ENCODE measurements at regions not wholly inside any gene's neighbourhood (a gene's known extent, or its start where the extent isn't known, plus 50 kb on each side); places are given as distances from the start of the nearest gene placed in this dataset.

DNA sequence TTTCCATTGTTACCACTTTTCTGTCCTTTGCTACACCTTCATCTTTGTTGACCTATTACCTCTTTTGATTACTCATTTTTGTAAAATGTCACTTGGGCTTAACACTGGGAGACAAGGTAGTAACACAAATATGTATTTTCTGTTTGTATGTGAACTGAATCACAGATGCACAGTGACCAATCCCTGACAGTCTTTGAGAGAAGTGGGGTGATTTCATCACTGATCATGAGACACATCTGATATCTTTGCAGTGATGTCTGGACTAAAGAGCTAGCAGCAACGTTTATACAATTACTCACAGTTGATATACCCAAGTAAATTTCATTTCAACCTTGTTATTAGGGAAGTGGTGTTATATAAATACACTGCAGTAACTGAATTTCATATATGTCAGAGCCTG is 1397.4 kb upstream of the SPRY2 start:
- DNase-seq = no peak

DNA sequence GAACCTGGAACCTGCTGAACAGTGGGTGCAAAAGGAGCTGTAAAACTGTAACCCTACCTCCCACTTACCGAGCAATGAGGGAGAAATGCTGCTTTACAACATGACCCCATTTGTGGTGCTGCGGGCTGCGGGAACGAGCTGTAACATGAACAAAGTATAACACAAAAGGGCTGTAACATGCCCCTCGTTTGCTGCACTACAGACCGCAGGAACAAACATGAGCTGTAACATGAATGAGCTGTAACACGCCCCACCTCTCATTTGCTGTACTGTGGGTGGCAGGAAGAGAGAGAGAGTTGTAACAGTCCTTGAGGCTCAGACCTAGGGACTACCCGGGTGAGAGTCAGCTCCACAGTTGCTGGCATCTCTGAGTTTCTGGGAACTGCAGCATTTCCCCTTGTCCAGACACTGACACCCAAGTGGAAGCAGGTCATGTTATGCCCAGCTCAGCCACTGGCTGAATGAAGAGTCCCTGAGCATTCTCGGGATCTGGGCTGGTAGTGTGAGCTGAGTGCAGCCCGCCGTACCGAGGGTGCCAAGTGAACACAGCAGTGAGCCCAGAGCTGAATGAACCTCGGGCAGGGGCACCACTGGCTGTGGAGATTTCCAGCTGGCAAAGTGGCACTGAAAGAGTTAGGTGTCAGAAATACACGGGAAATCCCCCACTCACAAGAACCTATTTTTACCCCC is 1385.3 kb upstream of the SPRY2 start:
- no peak for DNase-seq

DNA sequence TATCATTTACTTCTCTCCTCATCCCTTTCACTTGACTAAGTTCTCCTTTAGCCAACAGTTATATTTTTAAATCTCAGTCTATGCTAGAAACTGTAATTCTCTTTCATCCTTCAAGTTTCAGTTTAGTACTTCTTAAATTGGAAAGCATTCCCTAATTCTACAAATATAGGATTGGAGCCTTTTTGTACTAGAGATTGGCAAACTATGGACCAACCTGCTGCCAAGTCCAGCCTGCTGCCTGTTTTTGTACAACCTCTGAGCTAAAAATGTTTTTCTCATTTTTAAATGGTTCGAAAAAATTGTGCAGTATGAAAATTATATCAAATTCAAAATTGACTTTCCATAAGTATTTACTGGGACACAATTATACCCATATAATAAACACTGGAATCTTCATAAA is 1381.5 kb upstream of the SPRY2 start:
- DNase-seq = no peak

DNA sequence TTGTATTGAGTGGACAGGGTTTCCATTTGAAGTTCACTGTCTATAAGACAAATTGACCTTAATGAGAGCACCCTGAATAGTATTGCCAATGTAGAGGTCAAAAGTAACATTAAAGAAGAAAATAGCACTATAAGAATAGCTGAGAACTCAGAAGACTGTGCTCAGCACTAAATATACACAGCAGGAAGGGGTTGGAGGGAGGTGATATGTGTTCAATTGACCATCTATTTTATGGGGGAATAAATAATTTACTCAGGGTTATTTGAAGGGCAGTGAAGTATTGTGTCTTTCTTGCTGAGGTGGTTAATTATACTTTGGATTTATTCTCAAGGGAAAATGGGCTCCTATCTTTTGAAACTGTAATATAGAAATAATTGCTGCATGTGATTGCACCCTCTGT is 1380.5 kb upstream of the SPRY2 start:
- no peak for DNase-seq

DNA sequence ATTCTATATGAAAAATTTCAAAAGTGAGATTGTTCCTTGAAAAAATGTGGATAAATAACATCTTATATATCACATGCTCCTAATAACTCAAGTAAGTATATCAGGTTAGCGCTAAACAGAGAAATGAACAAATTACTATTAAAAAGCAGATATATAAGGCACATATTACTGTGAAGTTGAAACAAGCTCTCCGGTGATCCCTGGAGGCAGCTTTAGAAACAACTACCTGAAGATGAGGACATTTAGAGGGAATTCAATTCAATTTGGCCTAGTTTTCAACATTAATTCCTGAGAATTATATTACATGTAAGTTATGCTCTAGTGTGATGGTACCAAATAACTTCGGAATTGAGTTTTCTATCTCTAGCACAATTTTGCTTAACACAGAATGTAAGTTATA is 1373.6 kb upstream of the SPRY2 start:
- DNase-seq = no peak

DNA sequence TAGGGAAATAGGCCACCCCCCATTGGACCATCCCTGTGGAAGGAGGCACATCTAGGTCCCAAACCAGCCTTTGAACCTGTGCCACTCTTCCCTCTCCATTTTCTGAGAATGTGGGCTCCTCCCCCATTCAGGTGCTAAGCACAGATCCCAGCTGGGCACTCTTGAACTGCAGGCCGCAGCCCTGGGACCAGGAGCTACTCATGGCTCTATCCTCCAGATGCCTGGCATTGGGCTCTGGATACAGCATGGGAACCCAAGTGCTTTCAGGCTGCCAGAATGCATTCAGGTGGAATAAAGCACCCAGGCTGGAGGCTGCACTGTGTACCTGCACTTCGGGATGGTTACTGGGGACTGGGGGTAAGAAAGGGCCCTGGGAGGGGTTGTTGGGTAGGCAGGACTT is 1372.3 kb upstream of the SPRY2 start:
- no peak for DNase-seq

DNA sequence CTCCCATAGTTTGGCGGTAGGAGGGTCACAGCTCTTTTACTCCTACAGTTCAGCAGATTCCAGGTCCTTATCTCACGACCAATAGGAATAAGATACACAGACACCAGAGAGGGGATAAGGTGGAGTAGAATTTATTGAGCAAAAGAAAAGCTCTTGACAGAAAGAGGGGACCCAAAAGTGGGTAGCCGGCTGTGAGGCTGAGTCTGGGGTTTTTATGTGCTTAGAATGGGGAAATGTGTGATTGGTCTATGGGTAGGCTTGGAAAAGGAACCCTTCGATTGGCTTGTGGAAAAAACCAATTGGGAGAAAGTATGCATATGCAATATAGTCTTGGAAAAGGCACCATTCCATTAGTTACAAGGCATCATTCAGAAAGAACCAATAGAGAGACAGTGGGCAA is 1356.9 kb upstream of the SPRY2 start:
- DNase-seq = no peak

DNA sequence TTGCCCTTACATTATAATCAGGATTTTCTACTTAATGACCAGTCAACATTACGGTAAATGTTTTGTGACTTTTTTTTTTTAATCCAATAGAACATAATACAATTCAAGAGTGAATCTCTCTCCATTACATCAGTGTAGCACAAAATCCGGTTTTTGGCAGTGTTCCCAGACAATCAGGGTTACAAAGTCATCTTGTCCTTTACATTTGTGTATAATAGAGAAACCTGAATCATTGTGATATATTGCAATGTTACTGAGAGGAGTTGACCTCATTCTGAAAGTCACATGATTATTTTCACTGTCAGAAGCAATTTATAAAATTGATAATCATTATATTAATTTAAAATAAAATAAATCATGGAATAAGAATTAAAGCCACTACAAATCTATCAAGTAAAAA is 1346.0 kb upstream of the SPRY2 start:
- DNase-seq = peak; percentile 42 to 87

DNA sequence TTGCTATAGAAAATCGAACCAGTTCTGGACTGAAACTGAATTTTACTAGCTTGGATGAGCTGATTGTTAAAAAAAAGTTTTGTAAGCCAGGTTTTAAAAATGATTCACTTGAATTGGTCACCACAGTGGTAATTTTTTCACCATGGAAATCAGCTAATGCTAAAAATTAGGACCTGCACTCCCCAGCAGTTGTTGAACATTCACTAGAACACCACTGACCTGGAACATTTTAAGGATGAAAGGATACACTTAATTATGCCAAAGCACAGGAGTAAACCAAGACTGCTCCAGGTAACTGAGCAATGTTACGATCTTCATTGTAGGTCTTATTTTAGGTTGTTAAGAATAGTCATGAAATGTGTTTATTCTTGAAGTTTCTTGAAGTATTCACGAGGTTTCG is 1342.6 kb upstream of the SPRY2 start:
- no peak for DNase-seq

DNA sequence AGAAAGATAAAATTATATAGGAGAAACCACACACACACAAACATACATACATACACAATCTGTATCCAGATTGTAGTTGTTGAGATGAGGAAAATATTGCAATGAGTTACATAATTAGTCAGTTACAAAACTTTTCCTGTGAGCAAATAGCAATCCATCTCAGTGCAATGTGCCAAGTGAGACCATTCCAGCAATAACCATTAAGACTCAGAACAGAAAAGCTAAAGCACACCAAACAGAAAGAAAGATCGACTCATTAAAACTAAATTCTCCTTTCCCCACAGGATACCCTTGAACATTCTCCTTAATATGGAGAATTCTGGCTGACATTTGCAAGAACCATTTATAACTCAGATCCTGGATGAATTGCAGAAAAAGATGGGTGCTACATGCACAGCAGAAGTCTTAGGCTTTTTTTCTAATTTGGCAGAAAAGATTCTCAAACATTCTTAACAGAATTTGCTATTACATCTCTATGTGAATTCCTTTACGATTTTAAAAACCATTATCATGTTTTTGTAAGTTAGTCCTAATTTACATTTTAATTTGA is 1341.2 kb upstream of the SPRY2 start:
- DNase-seq = no peak

DNA sequence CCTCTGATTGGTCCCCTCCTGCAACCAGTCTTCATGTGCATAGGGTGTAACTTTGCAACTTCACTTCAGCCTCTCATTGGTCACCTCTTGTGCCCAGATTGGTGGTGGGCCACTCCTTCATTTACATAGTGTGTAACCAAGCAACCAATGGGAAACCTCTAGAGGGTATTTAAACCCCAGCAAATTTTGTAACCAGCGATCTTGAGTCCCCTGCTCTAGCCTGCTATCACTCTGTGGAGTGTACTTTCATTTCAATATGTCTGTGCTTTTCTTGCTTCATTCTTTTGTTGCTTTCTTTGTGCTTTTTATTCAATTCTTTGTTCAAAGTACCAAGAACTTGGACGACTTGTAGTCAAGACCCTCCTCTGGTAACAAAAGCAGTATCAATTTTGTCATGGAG is 1336.9 kb upstream of the SPRY2 start:
- no peak for DNase-seq

DNA sequence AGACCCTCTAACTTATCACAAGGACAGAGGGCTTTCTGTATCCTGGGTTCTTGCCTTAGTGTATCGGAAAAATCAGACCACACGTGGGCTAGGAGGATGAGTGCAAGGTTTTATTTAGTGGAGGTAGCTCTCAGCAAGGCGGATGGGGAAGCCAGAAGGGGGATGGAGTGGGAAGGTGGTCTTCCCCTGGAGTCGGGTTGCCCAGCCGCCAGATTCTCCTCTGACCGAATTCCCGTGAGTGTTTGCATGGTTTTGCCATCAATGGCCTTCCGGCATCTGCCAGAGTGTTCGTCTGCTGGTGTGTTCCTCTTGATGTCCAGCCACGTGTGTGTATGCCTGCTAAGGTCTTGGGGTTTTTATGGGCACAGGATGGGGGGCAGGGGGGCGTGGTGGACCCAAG is 1335.1 kb upstream of the SPRY2 start:
- no peak for DNase-seq

DNA sequence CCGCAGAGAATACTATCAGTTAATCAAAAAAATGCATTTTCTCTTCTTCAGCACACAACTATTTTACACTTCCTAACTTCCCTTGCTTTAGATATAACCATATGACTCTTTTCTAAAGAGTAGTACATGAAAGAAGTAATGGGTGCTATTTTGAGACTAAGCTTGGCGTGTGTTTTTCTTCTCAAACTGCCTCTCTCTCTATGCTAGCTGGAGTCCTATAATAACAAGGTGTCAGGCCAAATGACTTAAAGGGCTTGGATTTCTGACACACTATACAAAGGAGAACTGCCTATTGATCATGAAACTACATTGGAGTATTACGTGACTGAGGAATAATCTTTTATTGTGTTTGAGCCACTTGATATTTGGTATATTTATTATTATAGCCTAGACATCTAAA is 1330.1 kb upstream of the SPRY2 start:
- no peak for DNase-seq

DNA sequence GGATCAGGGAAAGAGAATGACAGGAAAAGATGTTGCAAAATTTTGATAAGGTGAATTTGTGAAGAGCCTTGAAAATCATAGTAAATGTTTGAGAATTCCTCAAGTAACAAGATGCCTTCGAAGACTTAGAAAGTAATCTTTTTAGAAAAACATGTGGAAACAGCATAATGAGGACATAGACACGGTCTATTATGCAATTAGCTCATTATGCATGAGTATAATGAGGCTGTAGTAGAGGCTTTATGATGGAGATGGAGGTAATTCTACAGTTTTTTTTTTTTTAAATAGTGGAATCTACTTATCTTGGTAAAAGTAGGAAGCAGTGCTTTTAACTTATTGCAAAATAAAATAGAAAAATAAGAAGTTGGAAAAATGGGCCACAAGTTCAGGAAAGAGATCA is 1329.1 kb upstream of the SPRY2 start:
- no peak for DNase-seq

DNA sequence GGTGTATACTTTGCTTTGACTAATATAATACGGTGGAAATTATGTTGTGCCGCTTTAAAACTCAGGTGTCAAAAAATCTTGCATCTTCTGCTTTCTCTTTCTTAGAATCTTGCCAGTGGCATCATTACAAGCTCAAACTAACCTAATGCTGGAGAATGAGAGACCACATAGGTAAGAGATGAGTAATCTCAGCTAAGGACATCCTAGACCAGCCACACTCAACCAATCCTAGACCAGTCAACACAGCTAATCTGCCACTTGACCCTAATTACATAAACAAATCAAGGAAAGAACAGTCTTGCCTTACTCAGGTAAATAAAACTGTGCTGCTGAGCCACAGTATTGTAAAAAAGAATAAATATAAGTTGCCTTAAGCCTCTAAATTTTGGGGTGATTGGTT is 1323.9 kb upstream of the SPRY2 start:
- DNase-seq = no peak

DNA sequence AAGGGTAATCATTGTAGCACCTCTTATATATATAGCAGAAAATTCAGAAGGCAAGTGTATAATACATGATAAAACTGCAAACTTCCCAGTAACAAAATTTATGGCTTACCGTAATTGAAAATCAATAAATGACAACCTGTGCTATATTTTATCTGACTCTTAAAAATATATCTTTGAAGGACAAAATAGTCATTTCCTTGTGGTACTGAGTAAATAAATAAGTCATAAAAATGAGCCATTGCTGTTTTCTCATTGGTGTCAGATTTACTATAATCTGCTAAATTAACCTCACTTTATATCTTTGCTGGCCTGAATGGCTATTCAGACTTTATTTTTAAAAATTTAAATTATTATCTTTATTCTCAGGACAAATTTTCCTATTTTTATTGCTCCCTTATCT is 1319.1 kb upstream of the SPRY2 start:
- DNase-seq = no peak

DNA sequence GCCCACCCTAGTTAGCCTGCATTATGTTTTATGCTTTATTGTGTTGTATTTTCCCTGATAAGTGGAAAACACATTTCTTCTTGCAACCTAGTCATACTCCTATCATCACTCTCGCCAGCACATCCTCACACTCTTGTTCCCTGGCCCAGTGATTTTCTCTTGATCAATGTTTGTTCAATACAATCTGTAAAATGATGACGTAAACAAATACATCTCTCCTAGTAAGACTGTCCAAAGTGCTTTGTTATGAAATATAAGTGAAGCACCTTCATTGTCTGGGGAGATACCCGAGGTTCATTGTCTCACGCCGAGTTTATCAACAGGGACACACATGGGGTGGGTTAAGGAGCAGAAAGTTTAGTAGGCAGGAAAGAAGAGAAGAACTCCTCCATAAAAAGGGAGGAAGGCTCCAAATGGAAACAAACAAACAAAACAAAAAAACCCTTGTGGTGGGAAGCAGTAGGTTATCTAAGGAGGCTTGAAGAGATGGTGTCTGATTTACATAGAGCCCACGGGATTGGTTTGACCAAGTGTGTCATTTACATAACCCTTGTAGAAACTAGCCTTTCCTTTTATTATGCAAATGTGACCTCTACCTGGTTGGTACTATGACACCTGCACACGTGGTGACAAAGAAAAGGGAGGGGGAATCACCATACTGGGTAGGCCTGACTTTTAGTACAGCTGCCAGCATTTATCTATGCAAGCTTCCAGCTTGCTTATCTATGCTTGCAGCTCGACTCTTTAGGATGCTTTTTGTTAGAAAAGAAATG is 1317.9 kb upstream of the SPRY2 start:
- no peak for DNase-seq

DNA sequence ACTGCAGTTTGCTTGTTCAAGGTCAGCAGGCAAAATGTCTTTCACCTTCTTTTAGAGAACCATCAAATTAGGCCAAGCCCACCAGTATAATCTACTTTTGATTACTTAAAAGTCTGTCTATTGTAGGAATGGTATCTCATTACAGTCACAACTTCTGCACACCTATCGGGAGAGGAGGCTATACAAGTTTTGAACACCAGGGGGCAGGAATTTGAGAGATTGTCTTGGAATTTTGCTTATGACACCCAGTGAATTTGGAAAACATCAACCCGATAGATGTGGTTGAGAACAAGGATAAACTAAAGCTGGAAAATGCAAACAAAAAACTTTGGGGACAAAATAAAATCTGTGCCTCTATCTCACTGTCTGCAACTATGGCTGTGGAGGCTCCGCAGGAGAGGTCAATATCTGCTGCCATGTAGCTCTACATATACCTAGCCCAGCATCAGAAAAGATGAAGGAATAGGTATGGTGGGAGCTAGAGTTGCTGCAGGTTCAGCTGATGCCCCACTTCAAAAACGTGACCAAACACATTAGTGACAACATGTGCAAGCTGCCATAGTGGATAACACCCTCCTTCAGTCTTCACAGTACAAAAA is 1299.2 kb upstream of the SPRY2 start:
- DNase-seq = peak in 1 of 2 experiments; percentile 36

DNA sequence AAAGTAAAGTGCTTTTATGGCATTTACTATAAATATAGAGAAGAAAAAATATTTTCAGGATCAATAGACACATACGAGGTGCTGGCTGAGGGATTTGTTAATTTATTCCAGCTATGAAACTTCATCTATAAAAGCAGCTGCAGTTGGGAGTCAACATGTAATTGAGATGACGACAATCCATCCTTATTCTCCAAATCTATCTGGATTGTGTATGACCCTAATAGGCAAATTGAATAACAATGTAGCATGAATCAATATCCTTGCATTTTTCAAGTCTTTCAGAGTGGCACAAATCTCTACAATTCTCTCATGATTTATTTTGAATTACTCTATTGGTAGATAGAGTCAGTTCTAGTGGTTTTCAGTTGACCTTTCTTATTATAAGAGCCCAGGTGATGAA is 1296.5 kb upstream of the SPRY2 start:
- DNase-seq = no peak

DNA sequence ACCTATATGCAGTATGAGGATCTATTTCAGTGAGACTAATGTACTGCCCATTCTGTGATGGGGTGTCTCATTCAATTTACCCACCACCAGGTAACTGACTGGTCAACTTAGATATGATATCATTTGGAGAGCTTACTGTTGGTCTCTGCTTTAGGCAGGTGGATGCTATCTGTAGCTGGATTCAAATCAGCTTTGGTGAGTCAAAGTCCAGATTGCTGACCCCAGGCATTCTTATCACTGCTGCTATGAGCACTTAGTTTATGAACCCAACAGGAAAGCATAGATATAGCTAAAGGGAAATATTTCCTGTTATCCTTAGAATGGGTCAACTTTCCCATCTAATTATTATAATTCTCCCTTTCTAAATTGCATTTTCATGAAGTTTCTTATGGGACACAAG is 1295.2 kb upstream of the SPRY2 start:
- no peak for DNase-seq

DNA sequence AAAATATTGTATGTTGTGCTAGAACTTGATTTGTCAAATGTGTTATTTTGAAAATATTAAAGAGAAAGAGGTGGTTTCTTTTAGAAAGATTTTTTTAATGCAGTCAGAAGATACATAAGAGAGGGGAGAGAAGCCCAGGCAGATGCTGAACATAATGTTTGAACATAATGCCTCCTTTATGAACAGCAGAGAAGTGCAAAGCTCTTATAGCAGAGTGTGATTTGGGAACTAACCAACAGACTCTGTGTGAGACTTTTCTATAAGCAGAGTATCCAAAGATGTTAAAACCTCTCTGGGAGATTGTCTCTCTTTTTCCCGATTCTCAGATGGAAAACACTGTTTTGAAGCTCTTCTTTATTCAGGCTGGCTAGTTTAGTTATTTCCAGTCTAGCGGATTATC is 1274.1 kb upstream of the SPRY2 start:
- DNase-seq = no peak

DNA sequence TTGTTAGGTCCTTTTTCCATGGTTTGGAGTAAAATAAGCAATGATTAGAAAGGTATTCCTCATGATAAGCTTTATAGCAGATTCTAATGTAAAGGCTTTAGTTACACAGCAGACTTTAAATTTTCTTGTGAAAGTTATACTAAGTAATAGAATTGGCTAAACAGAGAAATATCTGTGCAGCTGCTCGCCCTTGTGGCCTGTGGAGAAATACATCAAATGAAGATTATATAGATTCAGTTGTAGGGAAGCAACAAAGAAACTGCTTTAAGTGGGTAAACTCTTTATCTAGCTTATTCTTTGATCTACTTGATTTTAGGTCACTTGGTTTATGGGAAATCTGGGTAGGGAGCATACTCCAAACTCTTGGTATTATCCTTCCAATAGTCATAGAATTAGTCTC is 1269.7 kb upstream of the SPRY2 start:
- DNase-seq = no peak

DNA sequence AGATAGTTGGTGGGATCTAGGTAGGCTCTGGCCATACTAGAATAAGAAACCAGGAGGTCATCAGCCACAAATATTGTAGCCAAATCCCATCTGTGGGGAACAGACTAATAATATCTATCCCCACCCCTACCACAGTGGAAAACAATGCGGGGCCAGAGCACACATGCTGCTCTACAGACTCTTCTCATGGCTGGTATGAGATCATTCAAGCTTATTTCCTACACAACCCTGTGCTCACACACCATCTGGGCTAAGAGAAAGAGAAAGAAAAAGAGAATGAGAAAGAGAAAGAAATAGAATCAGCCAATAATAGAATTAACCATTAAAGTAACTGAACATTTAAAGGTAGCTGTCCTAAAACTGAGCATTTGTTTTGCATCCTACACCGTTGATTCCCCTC is 1268.4 kb upstream of the SPRY2 start:
- DNase-seq = no peak

DNA sequence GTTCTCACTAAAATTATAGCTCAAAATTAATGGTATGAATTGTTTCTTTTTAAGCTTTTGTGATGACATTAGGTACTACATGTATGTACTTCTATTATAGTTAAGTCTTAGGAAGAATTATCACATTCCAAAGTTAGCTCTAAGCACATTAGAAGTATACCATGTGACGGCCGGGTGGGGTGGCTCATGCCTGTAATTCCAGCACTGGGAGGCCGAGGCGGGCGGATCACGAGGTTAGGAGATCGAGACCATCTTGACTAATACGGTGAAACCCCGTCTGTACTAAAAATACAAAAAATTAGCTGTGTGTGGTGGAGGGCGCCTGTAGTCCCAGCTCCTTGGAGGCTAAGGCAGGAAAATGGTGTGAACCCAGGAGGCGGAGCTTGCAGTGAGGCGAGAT is 1265.1 kb upstream of the SPRY2 start:
- DNase-seq = no peak

Data from NCI-H524 (cell line).